ENCODE measurements at regions not wholly inside any gene's neighbourhood (a gene's known extent, or its start where the extent isn't known, plus 50 kb on each side); places are given as distances from the start of the nearest gene placed in this dataset.

DNA sequence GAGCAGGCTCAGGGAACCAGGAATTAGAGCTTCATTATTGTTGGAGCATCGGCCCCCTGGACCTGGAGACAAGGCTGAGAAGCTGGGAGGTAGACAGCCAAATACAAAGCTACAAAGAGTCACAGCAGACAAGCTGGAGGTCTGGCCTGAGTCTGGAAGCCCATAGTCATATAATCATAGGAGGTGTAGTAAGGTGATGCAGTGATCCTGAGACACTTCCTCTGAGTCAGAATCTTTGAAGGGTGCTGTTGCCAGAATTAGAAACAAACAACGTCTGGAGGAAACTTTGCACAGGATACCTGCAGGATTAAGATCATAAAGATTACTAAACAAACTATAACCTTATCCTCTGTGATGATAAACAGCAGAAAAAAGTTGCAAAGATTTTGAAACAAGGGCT lies 213.8 kb downstream of the DSC3 start:
- H3K27me3 ChIP-seq (ENCODE audit: low read depth) = no peaks in the 10 kb centered on the region
- intact Hi-C loops (cut with DNase I) = no loop called here
- no peak for TF ChIP-seq CTCF (IDR thresholded peaks at IDR 0.05)
- no peak overlapping the region for H3K27ac ChIP-seq
- no peaks in the 10 kb centered on the region for H3K4me1 ChIP-seq
- DNase-seq (no peak), ATAC-seq (no peak)
- no peaks in the 10 kb centered on the region for H3K9me3 ChIP-seq
- no peaks in the 10 kb centered on the region for H3K36me3 ChIP-seq
- no peak overlapping the region for H3K4me3 ChIP-seq

GRCh38 chr18:30819619-30820018 lies 222.9 kb downstream of the DSC3 start:
- H3K27me3 ChIP-seq (ENCODE audit: low read depth) = no peaks in the 10 kb centered on the region
- intact Hi-C loops (cut with DNase I) = no loop called here
- H3K27ac ChIP-seq = no peak overlapping the region
- H3K9me3 ChIP-seq = no peaks in the 10 kb centered on the region
- ATAC-seq (no peak), DNase-seq (no peak)
- no peaks in the 10 kb centered on the region for H3K4me1 ChIP-seq
- no peak for TF ChIP-seq CTCF (IDR thresholded peaks at IDR 0.05)
- no peak overlapping the region for H3K4me3 ChIP-seq
- H3K36me3 ChIP-seq = no peaks in the 10 kb centered on the region

DNA sequence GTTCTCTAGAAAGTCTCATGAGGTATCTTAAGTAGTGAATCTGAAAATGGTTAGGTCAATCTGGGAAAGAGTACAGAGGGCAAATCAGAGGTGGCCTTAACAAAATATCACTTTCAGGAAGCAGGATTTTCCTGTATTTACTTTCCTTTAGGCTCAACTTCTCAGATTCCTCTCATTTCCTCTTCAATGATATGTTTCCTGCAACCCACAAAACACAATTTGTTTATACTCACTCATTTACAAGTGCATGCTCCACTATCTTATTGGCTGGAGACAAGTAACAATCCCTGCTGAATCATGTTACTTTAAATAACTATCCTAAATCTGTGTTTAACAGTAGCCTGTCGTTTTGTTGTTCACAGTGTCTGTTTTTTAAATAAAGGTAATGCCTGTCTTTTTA lies 228.1 kb downstream of the DSC3 start:
- intact Hi-C loops (cut with DNase I) = no loop called here
- ATAC-seq (no peak), DNase-seq (no peak)
- Histone ChIP-seq H3K9me3 (no peaks in the 10 kb centered on the region), H3K27me3 (ENCODE audit: low read depth) (no peaks in the 10 kb centered on the region), H3K4me3 (no peak overlapping the region), H3K4me1 (no peaks in the 10 kb centered on the region), H3K36me3 (no peaks in the 10 kb centered on the region), H3K27ac (no peak overlapping the region)
- no peak for TF ChIP-seq CTCF (IDR thresholded peaks at IDR 0.05)

DNA sequence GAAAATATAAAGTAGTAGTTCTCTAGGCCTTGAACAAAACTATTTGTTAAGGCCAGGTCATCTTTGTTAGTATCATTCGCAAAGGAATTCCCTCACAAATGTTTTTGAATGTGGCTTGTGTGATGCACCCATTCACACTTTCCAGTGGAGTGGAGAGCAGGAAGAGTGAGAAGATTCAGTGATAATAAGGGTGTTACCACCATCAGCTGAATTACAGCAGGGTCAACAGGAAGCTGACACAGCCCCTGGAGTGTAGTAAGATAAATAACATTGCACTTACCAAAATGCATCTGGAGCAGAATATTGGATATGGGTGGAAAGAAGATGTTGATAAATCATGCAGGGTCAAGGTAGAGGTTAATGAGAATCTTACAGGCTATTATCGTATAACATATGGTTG lies 231.0 kb downstream of the DSC3 start:
- intact Hi-C loops (cut with DNase I) = no loop called here
- no peak for DNase-seq
- H3K36me3 ChIP-seq = no peaks in the 10 kb centered on the region
- H3K27ac ChIP-seq = no peak overlapping the region
- no peaks in the 10 kb centered on the region for H3K27me3 ChIP-seq (ENCODE audit: low read depth)
- ATAC-seq = no peak
- no peak for TF ChIP-seq CTCF (IDR thresholded peaks at IDR 0.05)
- H3K9me3 ChIP-seq = no peaks in the 10 kb centered on the region
- no peaks in the 10 kb centered on the region for H3K4me1 ChIP-seq
- H3K4me3 ChIP-seq = no peak overlapping the region

- Histone ChIP-seq H3K4me1 (no peaks in the 10 kb centered on the region), H3K27me3 (ENCODE audit: low read depth) (no peaks in the 10 kb centered on the region), H3K9me3 (no peaks in the 10 kb centered on the region), H3K27ac (no peak overlapping the region), H3K36me3 (no peaks in the 10 kb centered on the region), H3K4me3 (no peak overlapping the region)
- ATAC-seq (no peak), DNase-seq (no peak)
- intact Hi-C loops (cut with DNase I) = no loop called here
- no peak for TF ChIP-seq CTCF (IDR thresholded peaks at IDR 0.05)
These were observed 232.0 kb downstream of the DSC3 start for GRCh38 chr18:30810580-30810979.

DNA sequence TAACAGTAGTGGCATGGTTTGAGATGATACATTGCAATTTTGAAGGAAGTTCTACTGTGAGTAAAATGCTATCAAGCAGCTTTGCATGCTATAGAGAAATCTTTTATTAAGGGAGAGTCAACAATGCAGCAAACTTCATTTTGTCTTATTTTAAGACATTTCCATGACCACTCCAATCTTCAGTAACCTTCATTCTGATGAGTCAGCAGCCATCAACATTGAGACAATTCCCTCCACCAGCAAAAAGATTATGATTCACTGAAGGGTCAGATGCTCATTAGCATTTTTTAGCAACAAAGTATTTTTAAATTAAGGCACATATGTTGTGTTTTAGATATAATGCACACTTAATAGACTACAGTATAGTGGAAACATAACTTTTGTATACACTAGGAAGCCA lies 235.7 kb downstream of the DSC3 start:
- no peaks in the 10 kb centered on the region for H3K27me3 ChIP-seq (ENCODE audit: low read depth)
- H3K9me3 ChIP-seq = no peaks in the 10 kb centered on the region
- ATAC-seq = no peak
- H3K4me3 ChIP-seq = no peak overlapping the region
- no peaks in the 10 kb centered on the region for H3K36me3 ChIP-seq
- no peak overlapping the region for H3K27ac ChIP-seq
- no peak for DNase-seq
- H3K4me1 ChIP-seq = no peaks in the 10 kb centered on the region
- intact Hi-C loops (cut with DNase I) = no loop called here
- TF ChIP-seq CTCF (IDR thresholded peaks at IDR 0.05) = no peak

Data from lower lobe of right lung (tissue), 2 donors.